Natural killer cell (primary cell): ENCODE measurements at regions not wholly inside any gene's neighbourhood (a gene's known extent, or its start where the extent isn't known, plus 50 kb on each side); places are given as distances from the start of the nearest gene placed in this dataset.

Experiments used
- ATAC-seq, 3 donors: fragments of 150-1000 bp in 2 of 3; fragments of 200-7000 bp in 1 of 3; cut with Tn5 transposase; 1 replicate in 1 of 3; 2 replicates in 2 of 3; pipeline ENCODE4 v1.10.0; 2021; ENCODE audit warnings: mild to moderate bottlenecking in 2 of 3, moderate library complexity in 2 of 3
- DNase-seq, 2 donors: peaks; one replicate each; pipeline versions ENCODE4 v3.0.0 to v3.0.0-alpha.2; 2013 to 2021; ENCODE audit warnings: mixed read lengths in 1 of 2
- H3K27ac ChIP-seq: one replicate; pipeline ENCODE4 v1.5.1; 2013; ENCODE audit warnings: mild to moderate bottlenecking, low read length
- H3K27me3 ChIP-seq: one replicate; pipeline ENCODE4 v1.6.1; 2013; ENCODE audit warnings: low read length; ENCODE audit not compliant: control insufficient read depth, insufficient read depth
- H3K36me3 ChIP-seq: one replicate; pipeline ENCODE4 v1.6.1; 2013; ENCODE audit warnings: low read length; ENCODE audit not compliant: control insufficient read depth, insufficient read depth
- H3K4me1 ChIP-seq: one replicate; pipeline ENCODE4 v1.6.1; 2013; ENCODE audit warnings: low read length; ENCODE audit not compliant: control insufficient read depth, insufficient read depth
- H3K4me3 ChIP-seq: one replicate; pipeline ENCODE4 v1.5.1; 2013; ENCODE audit warnings: low read length
- H3K9me3 ChIP-seq: one replicate; pipeline ENCODE4 v1.6.1; 2013; ENCODE audit warnings: low read length; ENCODE audit not compliant: control insufficient read depth, insufficient read depth
- H3K27ac Mint-ChIP-seq, 2 donors: one replicate each; pipeline ENCODE4 v1.8.0; 2022; ENCODE audit warnings: mild to moderate bottlenecking in 2 of 2, mixed read lengths in 2 of 2, moderate library complexity in 1 of 2
- H3K27me3 Mint-ChIP-seq, 2 donors: one replicate each; pipeline ENCODE4 v1.8.0; 2022; ENCODE audit warnings: low read depth in 2 of 2, mixed read lengths in 2 of 2
- H3K36me3 Mint-ChIP-seq: one replicate; pipeline ENCODE4 v1.8.0; 2022; ENCODE audit warnings: mixed read lengths
- H3K4me1 Mint-ChIP-seq, 2 donors: one replicate each; pipeline ENCODE4 v1.8.0; 2022; ENCODE audit warnings: mixed read lengths in 2 of 2
- H3K4me3 Mint-ChIP-seq: one replicate; pipeline ENCODE4 v1.8.0; 2022; ENCODE audit warnings: mild to moderate bottlenecking, moderate library complexity, mixed read lengths
- H3K9me3 Mint-ChIP-seq, 2 donors: one replicate each; pipeline ENCODE4 v1.8.0; 2022; ENCODE audit warnings: mixed read lengths in 2 of 2
- CTCF ChIP-seq: fragments of 200-600 bp; IDR thresholded peaks from one replicate; pipeline ENCODE4 v1.8.0; 2022; ENCODE audit warnings: antibody characterized with exemption
- WGBS: methylation state at CpG from one replicate; pipeline ENCODE4 v1.1.7; 2013; ENCODE audit warnings: missing lambda C conversion rate; ENCODE audit not compliant: insufficient coverage; 5-methylcytosine and 5-hydroxymethylcytosine counted together
- intact Hi-C: fragments of 100-400 bp; cut with micrococcal nuclease; formaldehyde crosslinking; loops from one replicate; pipeline ENCODE4 v1.14.2; 2022

GRCh38 chr5:36360307-36360706 lies 58.6 kb upstream of the RANBP3L start:
- no peaks in the 10 kb centered on the region for H3K9me3 Mint-ChIP-seq
- no peak overlapping the region for H3K4me3 ChIP-seq
- intact Hi-C loops, result no loop called here
- WGBS, result 6% methylated on average over 1 of the region's 1 CpG
- H3K27ac Mint-ChIP-seq, result no peak overlapping the region
- no peak overlapping the region for H3K4me3 Mint-ChIP-seq
- H3K27ac ChIP-seq, result no peak overlapping the region
- H3K4me1 ChIP-seq, result no peaks in the 10 kb centered on the region
- no peaks in the 10 kb centered on the region for H3K9me3 ChIP-seq
- no peaks in the 10 kb centered on the region for H3K27me3 ChIP-seq
- peaks cover 0 to 4% of the 10 kb centered on the region in 2 donors for H3K27me3 Mint-ChIP-seq
- no peaks in the 10 kb centered on the region for H3K36me3 Mint-ChIP-seq
- peaks cover 0 to 6% of the 10 kb centered on the region in 2 donors for H3K4me1 Mint-ChIP-seq
- peak in 1 of 3 donors; percentile 20 for ATAC-seq
- no peaks in the 10 kb centered on the region for H3K36me3 ChIP-seq
- no peak for TF ChIP-seq CTCF
- DNase-seq, result no peak

- no peaks in the 10 kb centered on the region for H3K9me3 ChIP-seq
- no peaks in the 10 kb centered on the region for H3K27me3 ChIP-seq
- H3K4me1 Mint-ChIP-seq, result peaks cover 0 to 6% of the 10 kb centered on the region in 2 donors
- H3K4me1 ChIP-seq, result no peaks in the 10 kb centered on the region
- no peak overlapping the region for H3K27ac ChIP-seq
- ATAC-seq (no peak), DNase-seq (no peak)
- no peak overlapping the region for H3K4me3 Mint-ChIP-seq
- H3K36me3 Mint-ChIP-seq, result no peaks in the 10 kb centered on the region
- 92% methylated on average over 1 of the region's 1 CpG for WGBS
- no peaks in the 10 kb centered on the region for H3K9me3 Mint-ChIP-seq
- TF ChIP-seq CTCF, result no peak
- no peak overlapping the region for H3K27ac Mint-ChIP-seq
- H3K27me3 Mint-ChIP-seq, result peaks cover 0 to 4% of the 10 kb centered on the region in 2 donors
- no peak overlapping the region for H3K4me3 ChIP-seq
- intact Hi-C loops, result no loop called here
- no peaks in the 10 kb centered on the region for H3K36me3 ChIP-seq
Observed at GRCh38 chr5:36363101-36363500, 61.4 kb upstream of the RANBP3L start.

- Mint-ChIP-seq H3K9me3 (no peaks in the 10 kb centered on the region), H3K4me1 (peaks cover 0 to 6% of the 10 kb centered on the region in 2 donors), H3K27me3 (peaks cover 0 to 4% of the 10 kb centered on the region in 2 donors), H3K4me3 (no peak overlapping the region), H3K36me3 (no peaks in the 10 kb centered on the region), H3K27ac (no peak overlapping the region)
- ATAC-seq (no peak), DNase-seq (no peak)
- Histone ChIP-seq H3K9me3 (no peaks in the 10 kb centered on the region), H3K27me3 (no peaks in the 10 kb centered on the region), H3K4me1 (no peaks in the 10 kb centered on the region), H3K4me3 (no peak overlapping the region), H3K36me3 (no peaks in the 10 kb centered on the region), H3K27ac (no peak overlapping the region)
- TF ChIP-seq CTCF, result no peak
- 95% methylated on average over 2 of the region's 2 CpGs for WGBS
- intact Hi-C loops, result no loop called here
Observed at GRCh38 chr5:36363744-36364143, 62.0 kb upstream of the RANBP3L start.

- WGBS, result 65% methylated on average over 4 of the region's 4 CpGs
- no peaks in the 10 kb centered on the region for H3K36me3 Mint-ChIP-seq
- no peak for TF ChIP-seq CTCF
Observed at GRCh38 chr5:36364473-36364872, 62.8 kb upstream of the RANBP3L start.

More at GRCh38 chr5:36364473-36364872, 62.8 kb upstream of the RANBP3L start:
- Mint-ChIP-seq H3K27me3 (peaks cover 0 to 4% of the 10 kb centered on the region in 2 donors), H3K4me3 (no peak overlapping the region), H3K9me3 (no peaks in the 10 kb centered on the region), H3K27ac (no peak overlapping the region), H3K4me1 (peaks cover 0 to 6% of the 10 kb centered on the region in 2 donors)
- DNase-seq (no peak), ATAC-seq (no peak)
- Histone ChIP-seq H3K27ac (no peak overlapping the region), H3K27me3 (no peaks in the 10 kb centered on the region), H3K4me3 (no peak overlapping the region), H3K4me1 (no peaks in the 10 kb centered on the region), H3K36me3 (no peaks in the 10 kb centered on the region), H3K9me3 (no peaks in the 10 kb centered on the region)
- intact Hi-C loops, result no loop called here
